ENCODE measurements at regions not wholly inside any gene's neighbourhood (a gene's known extent, or its start where the extent isn't known, plus 50 kb on each side); places are given as distances from the start of the nearest gene placed in this dataset.

DNA sequence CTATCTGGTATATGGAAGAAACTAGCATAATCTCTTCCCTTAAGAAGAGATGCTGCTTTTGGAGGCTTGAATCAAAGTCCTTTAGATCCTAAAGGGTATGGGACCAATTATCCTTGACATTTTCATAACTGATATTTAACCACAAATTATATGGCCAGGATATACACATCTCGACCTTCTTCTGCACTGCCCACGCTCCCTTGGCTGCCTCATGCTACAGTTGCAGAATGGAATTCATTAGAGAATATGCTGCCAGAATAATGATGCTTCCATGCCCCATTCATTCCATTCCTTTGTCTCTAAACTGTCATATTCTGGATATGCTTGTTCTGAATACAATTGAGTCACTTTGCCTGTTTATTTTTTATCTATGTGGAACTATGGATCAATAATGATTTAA is 157.1 kb upstream of the PACRGL start (continued):
- TF ChIP-seq, protein P1, sequence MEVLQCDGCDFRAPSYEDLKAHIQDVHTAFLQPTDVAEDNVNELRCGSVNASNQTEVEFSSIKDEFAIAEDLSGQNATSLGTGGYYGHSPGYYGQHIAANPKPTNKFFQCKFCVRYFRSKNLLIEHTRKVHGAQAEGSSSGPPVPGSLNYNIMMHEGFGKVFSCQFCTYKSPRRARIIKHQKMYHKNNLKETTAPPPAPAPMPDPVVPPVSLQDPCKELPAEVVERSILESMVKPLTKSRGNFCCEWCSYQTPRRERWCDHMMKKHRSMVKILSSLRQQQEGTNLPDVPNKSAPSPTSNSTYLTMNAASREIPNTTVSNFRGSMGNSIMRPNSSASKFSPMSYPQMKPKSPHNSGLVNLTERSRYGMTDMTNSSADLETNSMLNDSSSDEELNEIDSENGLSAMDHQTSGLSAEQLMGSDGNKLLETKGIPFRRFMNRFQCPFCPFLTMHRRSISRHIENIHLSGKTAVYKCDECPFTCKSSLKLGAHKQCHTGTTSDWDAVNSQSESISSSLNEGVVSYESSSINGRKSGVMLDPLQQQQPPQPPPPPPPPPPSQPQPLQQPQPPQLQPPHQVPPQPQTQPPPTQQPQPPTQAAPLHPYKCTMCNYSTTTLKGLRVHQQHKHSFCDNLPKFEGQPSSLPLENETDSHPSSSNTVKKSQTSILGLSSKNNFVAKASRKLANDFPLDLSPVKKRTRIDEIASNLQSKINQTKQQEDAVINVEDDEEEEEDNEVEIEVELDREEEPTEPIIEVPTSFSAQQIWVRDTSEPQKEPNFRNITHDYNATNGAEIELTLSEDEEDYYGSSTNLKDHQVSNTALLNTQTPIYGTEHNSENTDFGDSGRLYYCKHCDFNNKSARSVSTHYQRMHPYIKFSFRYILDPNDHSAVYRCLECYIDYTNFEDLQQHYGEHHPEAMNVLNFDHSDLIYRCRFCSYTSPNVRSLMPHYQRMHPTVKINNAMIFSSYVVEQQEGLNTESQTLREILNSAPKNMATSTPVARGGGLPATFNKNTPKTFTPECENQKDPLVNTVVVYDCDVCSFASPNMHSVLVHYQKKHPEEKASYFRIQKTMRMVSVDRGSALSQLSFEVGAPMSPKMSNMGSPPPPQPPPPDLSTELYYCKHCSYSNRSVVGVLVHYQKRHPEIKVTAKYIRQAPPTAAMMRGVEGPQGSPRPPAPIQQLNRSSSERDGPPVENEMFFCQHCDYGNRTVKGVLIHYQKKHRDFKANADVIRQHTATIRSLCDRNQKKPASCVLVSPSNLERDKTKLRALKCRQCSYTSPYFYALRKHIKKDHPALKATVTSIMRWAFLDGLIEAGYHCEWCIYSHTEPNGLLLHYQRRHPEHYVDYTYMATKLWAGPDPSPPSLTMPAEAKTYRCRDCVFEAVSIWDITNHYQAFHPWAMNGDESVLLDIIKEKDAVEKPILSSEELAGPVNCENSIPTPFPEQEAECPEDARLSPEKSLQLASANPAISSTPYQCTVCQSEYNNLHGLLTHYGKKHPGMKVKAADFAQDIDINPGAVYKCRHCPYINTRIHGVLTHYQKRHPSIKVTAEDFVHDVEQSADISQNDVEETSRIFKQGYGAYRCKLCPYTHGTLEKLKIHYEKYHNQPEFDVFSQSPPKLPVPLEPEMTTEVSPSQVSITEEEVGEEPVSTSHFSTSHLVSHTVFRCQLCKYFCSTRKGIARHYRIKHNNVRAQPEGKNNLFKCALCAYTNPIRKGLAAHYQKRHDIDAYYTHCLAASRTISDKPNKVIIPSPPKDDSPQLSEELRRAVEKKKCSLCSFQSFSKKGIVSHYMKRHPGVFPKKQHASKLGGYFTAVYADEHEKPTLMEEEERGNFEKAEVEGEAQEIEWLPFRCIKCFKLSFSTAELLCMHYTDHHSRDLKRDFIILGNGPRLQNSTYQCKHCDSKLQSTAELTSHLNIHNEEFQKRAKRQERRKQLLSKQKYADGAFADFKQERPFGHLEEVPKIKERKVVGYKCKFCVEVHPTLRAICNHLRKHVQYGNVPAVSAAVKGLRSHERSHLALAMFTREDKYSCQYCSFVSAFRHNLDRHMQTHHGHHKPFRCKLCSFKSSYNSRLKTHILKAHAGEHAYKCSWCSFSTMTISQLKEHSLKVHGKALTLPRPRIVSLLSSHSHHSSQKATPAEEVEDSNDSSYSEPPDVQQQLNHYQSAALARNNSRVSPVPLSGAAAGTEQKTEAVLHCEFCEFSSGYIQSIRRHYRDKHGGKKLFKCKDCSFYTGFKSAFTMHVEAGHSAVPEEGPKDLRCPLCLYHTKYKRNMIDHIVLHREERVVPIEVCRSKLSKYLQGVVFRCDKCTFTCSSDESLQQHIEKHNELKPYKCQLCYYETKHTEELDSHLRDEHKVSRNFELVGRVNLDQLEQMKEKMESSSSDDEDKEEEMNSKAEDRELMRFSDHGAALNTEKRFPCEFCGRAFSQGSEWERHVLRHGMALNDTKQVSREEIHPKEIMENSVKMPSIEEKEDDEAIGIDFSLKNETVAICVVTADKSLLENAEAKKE (CRISPR knock-in tag; IDR thresholded peaks at IDR 0.05): no peak
- TF ChIP-seq NANOG (IDR thresholded peaks at IDR 0.05; ENCODE audit: borderline replicate concordance): no peak
- no peak for TF ChIP-seq JUNB (IDR thresholded peaks at IDR 0.05; ENCODE audit: unreplicated experiment)

DNA sequence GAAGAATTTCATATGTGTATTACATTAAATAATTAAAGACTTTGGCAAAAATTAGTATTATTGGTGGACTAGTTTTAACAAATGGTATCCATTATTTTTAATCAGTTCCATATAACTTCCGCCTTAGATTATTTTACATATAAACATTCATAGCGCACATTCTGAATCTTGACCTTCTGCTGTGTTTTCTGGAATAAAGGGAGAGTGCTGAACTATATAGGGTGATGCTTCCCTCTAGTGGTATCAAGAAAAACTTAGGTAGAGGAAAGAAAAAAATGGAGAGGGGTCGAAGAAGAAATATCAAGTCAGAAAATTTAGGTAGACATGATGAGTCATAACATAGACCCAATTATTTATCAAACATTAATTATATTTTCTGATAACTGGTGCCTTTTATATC is 155.6 kb upstream of the PACRGL start:
- H3K4me1 ChIP-seq (ENCODE audit: insufficient read depth): no peaks in the 10 kb centered on the region
- no peaks in the 10 kb centered on the region for H3K9me2 ChIP-seq (ENCODE audit: insufficient read depth)
- Mint-ChIP-seq H3K36me3 (ENCODE audit: low read depth) (no peaks in the 10 kb centered on the region), H3K9me3 (no peaks in the 10 kb centered on the region), H3K4me3 (no peak overlapping the region), H3K27ac (no peak overlapping the region), H3K4me1 (no peaks in the 10 kb centered on the region), H3K27me3 (ENCODE audit: insufficient read depth, low read depth, poor library complexity) (no peaks in the 10 kb centered on the region)
- no peak overlapping the region for H3K27ac ChIP-seq (ENCODE audit: low read depth)
- no peak overlapping the region for H2AFZ ChIP-seq
- DNase-seq (ENCODE audit: low spot score): peak; percentile 61
- H3K36me3 ChIP-seq (ENCODE audit: insufficient read depth): no peaks in the 10 kb centered on the region
- H3K27me3 ChIP-seq (ENCODE audit: insufficient read depth): no peaks in the 10 kb centered on the region
- H3K4me3 ChIP-seq: no peak overlapping the region
- H3K79me2 ChIP-seq (replicated peaks; ENCODE audit: insufficient read depth): no peaks in the 10 kb centered on the region
- no peaks in the 10 kb centered on the region for H3F3A ChIP-seq (replicated peaks; ENCODE audit: low read depth)
- H4K20me1 ChIP-seq (replicated peaks; ENCODE audit: insufficient read depth): no peaks in the 10 kb centered on the region
- ATAC-seq: no peak
- TF ChIP-seq STAT1 (IDR thresholded peaks at IDR 0.05; ENCODE audit: unreplicated experiment) (no peak), CTCF (conservative IDR thresholded peaks at IDR 0.05; ENCODE audit: low read depth in 2 of 2) (peak; percentile 65 to 80)
- H3K4me2 ChIP-seq: no peak overlapping the region

Measured in GM23338 (cell line).